ENCODE measurements at regions not wholly inside any gene's neighbourhood (a gene's known extent, or its start where the extent isn't known, plus 50 kb on each side); places are given as distances from the start of the nearest gene placed in this dataset.

DNA sequence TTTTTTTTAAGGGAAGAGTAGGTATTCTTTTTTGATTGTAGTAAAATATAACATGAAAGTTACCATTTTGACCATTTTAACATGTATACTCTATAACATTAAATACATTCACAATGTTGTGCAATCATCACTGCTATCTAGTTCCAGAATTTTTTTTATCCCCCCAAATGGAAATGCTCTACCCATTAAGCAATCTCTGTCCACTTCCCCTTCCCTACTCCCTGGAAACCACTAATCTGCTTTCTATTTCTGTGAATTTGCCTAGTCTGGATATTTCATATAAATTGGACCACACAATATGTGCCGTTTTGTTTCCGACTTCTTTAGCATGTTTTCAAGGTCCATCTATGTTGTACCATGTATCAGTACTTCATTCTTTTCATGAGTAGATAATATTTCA, 429.5 kb downstream of the TLE1 start:
- no peak for DNase-seq (ENCODE audit: low read depth, low spot score)

GRCh38 chr9:81256368-81256767, 433.0 kb downstream of the TLE1 start:
- no peak for DNase-seq (ENCODE audit: low read depth, low spot score)

GRCh38 chr9:81250606-81251005, 438.7 kb downstream of the TLE1 start:
- no peak for DNase-seq (ENCODE audit: low read depth, low spot score)

- no peak for DNase-seq (ENCODE audit: low read depth, low spot score)
Observed at GRCh38 chr9:81250041-81250440, 439.3 kb downstream of the TLE1 start.

DNA sequence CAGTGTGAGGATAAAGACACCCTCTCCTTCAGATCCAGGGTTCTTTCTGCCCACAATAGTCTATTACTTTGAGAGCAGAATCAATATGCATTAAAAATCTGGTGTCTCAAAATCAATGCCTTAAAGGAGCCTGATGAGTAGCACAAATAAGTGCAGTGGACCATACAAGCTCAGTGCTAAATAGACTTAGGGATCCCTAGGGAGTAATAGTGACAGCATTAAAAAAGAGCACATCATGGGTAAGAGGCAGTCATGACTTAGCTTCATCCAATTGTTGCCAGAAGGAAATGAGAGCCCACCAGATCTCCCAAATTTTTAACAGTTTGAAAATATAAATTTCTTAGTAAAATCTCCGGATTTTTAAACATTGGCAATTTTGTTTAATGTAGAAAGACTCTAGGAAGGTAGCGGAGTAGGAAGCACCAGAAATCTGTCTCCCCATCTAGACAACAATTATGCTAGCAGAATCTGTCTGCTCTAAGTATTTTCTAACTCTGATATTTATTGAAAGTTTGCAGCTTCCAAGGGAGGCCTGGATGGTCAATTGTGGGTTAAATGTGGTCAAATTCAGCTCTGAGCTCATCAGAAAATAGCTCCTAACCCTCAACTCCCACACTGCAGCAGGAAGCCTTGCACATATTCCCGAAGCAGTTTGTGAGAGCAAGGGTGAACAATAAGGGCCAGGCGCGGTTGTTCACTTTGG, 443.9 kb downstream of the TLE1 start:
- no peak for DNase-seq (ENCODE audit: low read depth, low spot score)

GRCh38 chr9:81244631-81245030, 444.7 kb downstream of the TLE1 start:
- DNase-seq (ENCODE audit: low read depth, low spot score) = no peak

DNA sequence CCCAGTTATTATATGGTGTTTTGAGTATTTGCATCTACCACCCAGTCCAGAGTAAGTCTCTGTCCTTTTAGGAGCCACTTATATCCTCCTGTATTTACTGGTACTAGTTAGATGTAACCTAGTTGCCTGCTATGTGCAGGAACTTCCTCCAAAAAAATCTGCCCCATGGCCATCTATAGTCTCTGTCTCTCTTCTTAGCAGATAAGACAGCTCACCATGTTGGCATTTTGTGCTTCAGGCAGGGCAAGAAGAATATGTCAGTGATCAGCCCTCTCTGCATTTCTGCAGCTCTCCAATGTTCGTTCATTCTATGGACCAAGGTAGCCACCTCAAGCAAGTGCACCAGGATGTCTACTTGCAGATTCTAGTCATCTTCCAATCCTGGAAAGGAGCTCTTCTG, 446.5 kb downstream of the TLE1 start:
- DNase-seq (ENCODE audit: low read depth, low spot score) = no peak

- DNase-seq (ENCODE audit: low read depth, low spot score) = no peak
Observed at GRCh38 chr9:81239388-81239787, 450.0 kb downstream of the TLE1 start.

- DNase-seq (ENCODE audit: low read depth, low spot score) = no peak
Observed at GRCh38 chr9:81237565-81238231, 451.6 kb downstream of the TLE1 start.

DNA sequence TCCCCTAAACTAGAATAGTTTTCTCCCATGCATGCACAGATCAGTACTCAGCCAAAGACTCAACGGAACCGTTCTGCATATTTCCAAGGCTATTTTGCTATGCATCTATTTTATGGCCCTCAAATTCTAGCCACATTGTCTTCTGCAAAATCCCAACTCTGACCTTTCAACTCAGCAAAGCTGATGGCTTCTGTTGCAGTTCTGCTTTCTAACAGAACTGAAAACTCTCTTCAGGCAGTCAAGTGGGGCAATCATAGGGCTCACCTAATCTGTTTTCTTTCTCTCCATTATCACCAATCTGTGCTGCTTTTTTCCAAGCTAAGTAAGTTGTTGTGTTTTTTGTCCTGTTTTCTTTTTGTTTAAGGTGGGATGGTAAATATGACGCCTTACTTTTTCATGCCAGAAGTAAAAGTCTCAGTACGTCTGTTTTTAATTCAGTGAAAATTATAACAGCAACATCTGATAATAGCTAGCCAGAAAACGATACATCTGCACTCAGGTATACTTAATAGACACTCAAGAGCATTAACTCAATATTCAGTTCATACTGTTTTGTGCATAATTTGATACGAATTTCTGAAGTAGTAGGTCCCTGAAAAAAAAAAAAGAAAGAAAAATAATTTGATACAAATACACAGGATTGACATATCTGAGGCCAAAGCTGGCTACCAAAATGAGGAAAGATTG, 454.3 kb downstream of the TLE1 start:
- no peak for DNase-seq (ENCODE audit: low read depth, low spot score)

DNA sequence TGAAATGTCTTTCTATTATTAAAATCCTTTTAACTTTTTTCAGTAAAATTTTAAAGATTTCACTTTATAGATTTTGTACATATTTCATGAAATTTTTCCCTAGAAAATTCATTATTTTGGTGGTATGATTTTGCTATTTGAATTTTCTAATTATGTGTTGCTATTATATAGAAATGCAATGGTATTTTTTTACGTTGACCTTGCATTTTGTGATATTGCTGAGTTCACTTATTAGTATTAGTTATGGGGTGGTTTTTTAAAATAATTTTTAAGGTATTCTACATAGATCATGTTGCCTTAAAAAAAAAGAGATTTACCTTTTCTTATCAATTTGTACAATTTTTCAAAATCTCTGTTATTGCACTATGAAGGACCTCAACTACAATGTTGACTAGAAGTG, 458.3 kb downstream of the TLE1 start:
- DNase-seq (ENCODE audit: low read depth, low spot score) = no peak

GRCh38 chr9:81227507-81228245, 461.7 kb downstream of the TLE1 start:
- DNase-seq (ENCODE audit: low read depth, low spot score) = no peak

GRCh38 chr9:81225596-81225995, 463.8 kb downstream of the TLE1 start:
- no peak for DNase-seq (ENCODE audit: low read depth, low spot score)

DNA sequence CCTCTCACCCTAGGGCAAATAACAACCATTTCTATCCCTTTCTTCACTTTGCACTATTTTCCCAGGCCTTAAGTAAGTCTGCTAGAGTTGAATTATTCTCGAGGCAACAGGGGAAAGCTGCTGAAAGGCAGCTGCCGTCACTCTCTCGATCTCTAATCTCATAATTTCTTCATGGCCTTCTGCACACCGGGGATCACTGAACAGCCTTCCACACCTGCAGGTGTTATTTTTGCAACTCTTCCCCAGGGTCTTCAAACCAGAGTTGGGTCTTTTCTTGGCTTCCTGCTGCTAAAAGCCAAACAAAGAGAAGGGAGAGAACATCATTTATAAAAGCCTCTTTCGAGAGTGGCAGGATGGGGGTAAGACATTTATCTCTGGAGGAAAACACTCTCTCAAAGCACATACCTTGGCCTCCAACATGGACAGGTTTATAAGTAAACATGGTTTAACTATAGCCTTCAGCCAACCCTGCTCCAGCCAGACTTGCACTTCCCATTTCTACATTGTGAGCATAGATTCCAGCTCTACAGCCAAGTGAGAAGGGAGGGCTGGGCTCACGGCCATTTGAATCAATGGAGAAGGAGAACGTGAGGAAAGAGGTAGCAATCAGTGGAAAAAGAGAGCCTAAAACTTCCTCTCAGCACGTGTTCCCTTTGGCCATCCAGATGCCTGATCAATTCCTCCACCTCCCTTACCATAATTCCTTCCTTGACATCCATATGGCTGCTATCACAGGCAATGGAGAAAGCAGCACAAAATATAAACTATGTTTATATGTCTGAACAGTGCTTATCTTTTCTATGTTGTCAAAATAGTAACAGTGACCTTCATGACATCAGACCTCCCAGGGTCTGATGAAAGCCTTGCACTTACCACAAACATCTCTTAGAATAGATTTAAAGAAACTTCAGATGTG, 464.9 kb downstream of the TLE1 start:
- DNase-seq (ENCODE audit: low read depth, low spot score) = no peak

- DNase-seq (ENCODE audit: low read depth, low spot score) = no peak
Observed at GRCh38 chr9:81214975-81215374, 474.4 kb downstream of the TLE1 start.

GRCh38 chr9:81213456-81213855, 475.9 kb downstream of the TLE1 start:
- DNase-seq (ENCODE audit: low read depth, low spot score) = no peak

DNA sequence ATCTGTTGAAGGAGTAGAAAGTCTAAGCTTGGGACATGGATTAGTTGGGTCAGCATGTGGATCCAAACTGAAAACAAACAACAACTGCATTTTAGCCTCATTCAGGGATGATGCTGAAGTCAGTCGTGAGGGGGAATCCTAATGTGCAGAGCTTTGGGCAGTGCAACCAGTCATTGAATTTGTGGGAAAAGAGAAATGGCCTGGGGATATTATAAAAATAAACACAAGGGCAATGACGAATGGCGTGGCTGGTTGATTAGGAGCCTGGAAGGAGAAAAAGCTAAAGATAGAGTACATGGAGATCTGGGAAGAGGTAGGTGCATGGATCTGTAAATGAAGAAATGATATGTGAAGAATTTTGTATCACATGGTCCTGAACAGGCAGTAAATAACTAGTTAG, 477.6 kb downstream of the TLE1 start:
- DNase-seq (ENCODE audit: low read depth, low spot score) = no peak

DNA sequence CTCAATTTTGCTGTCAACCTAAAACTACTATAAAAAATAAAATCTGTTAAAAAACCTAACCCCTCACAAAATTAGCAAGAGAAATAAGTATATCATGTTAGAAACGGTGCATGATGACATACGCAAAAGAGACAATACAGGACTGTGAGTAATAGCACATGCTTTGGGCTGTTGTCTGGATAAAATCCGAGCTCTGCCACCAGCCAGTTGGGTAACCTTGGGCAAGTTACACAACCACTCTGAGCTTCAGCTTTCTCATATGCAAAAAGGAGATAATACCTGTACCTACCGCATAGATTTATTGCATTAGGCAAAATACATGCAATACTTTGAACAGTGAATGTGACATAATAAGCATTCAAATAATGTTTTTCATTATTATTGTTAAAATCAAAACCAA, 481.7 kb downstream of the TLE1 start:
- no peak for DNase-seq (ENCODE audit: low read depth, low spot score)

DNA sequence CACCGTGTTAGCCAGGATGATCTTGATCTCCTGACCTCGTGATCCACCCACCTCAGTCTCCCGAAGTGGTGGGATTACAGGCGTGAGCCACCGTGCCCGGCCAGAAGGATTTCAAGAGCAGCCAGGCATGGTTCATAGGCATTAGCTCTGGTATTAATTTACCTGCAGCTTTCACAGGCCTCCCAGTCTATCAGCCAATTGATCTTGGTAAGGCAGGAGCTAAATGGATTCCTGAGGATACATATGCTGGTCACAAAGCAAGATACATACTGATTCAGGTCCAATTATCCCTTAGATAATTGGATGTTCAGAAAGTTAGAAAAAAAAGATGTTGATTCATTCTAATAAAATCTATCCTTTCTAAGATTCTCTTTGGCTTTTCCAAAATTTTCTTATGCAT, 487.1 kb downstream of the TLE1 start:
- DNase-seq (ENCODE audit: low read depth, low spot score) = no peak

GRCh38 chr9:81195206-81195605, 494.1 kb downstream of the TLE1 start:
- DNase-seq (ENCODE audit: low read depth, low spot score) = no peak
